ENCODE measurements at regions not wholly inside any gene's neighbourhood (a gene's known extent, or its start where the extent isn't known, plus 50 kb on each side); places are given as distances from the start of the nearest gene placed in this dataset.

GRCh38 chr4:166165829-166166420 is 292.9 kb downstream of the TLL1 start (continued):
- TF ChIP-seq CTCF (tag by site-specific recombination; IDR thresholded peaks at IDR 0.05), result peak; percentile 20; the same call in 1 of the 2 replicates
- TF ChIP-seq ZNF114 (tag by site-specific recombination; IDR thresholded peaks at IDR 0.05), result no peak
- no peak for TF ChIP-seq KLF10 (tag by site-specific recombination; IDR thresholded peaks at IDR 0.05)
- TF ChIP-seq ZIC2 (tag by site-specific recombination; IDR thresholded peaks at IDR 0.05), result no peak
- no peak for TF ChIP-seq ZNF354C (tag by site-specific recombination; IDR thresholded peaks at IDR 0.05; ENCODE audit: borderline replicate concordance, low read depth)
- TF ChIP-seq ATF2 (tag by site-specific recombination; IDR thresholded peaks at IDR 0.05; ENCODE audit: low read depth), result peak; percentile 95

- Histone ChIP-seq H3K27ac (ENCODE audit: extremely low read depth, low read depth, low read length) (no peak overlapping the region), H3K36me3 (ENCODE audit: control insufficient read depth in 2 of 2, insufficient read depth in 1 of 2, low read length in 2 of 2) (no peaks in the 10 kb centered on the region), H3K4me1 (ENCODE audit: control insufficient read depth, insufficient read depth, low read length) (no peaks in the 10 kb centered on the region), H3K9me3 (ENCODE audit: control insufficient read depth, insufficient read depth, low read depth, low read length) (no peaks in the 10 kb centered on the region), H3K4me3 (ENCODE audit: low read depth, low read length) (no peak overlapping the region)
- POLR2A ChIA-PET, result no interaction called here
- CTCF ChIA-PET, result no interaction called here
- TF ChIP-seq ZNF623 (tag by site-specific recombination; IDR thresholded peaks at IDR 0.05), result no peak
- TF ChIP-seq ZNF423 (tag by site-specific recombination; IDR thresholded peaks at IDR 0.05), result no peak
- no peak for TF ChIP-seq ZNF518A (tag by site-specific recombination; conservative IDR thresholded peaks at IDR 0.05; ENCODE audit: low read depth)
- no peak for TF ChIP-seq GLI4 (tag by site-specific recombination; IDR thresholded peaks at IDR 0.05)
- TF ChIP-seq ZNF16 (tag by site-specific recombination; IDR thresholded peaks at IDR 0.05; ENCODE audit: low read depth), result no peak
- TF ChIP-seq ZNF140 (tag by site-specific recombination; IDR thresholded peaks at IDR 0.05), result no peak
- no peak for TF ChIP-seq KLF9 (tag by site-specific recombination; IDR thresholded peaks at IDR 0.05; ENCODE audit: low read depth)
- no peak for TF ChIP-seq ZNF596 (tag by site-specific recombination; IDR thresholded peaks at IDR 0.05)
- TF ChIP-seq ZNF184 (tag by site-specific recombination; IDR thresholded peaks at IDR 0.05), result no peak
- no peak for TF ChIP-seq ATF2 (tag by site-specific recombination; IDR thresholded peaks at IDR 0.05; ENCODE audit: low read depth)
- TF ChIP-seq REST (tag by site-specific recombination; IDR thresholded peaks at IDR 0.05), result no peak
- no peak for TF ChIP-seq ZNF48 (tag by site-specific recombination; IDR thresholded peaks at IDR 0.05)
- TF ChIP-seq ZNF670 (tag by site-specific recombination; IDR thresholded peaks at IDR 0.05; ENCODE audit: low read depth), result no peak
- no peak for TF ChIP-seq PATZ1 (tag by site-specific recombination; IDR thresholded peaks at IDR 0.05)
- no peak for TF ChIP-seq PRDM1 (tag by site-specific recombination; IDR thresholded peaks at IDR 0.05)
- no peak for TF ChIP-seq ZFP69B (tag by site-specific recombination; IDR thresholded peaks at IDR 0.05)
Measured at GRCh38 chr4:166169111-166169510, 296.1 kb downstream of the TLL1 start.
